Neural progenitor cell (in vitro differentiated cells): ENCODE measurements at regions not wholly inside any gene's neighbourhood (a gene's known extent, or its start where the extent isn't known, plus 50 kb on each side); places are given as distances from the start of the nearest gene placed in this dataset.

ENCODE experiments used
- DNase-seq: peaks from one replicate; pipeline ENCODE4 v3.0.0-alpha.2; 2016; ENCODE audit warnings: low spot score
- H2AFZ ChIP-seq: fragments of 200-600 bp; sonication (generic); replicated peaks from 2 replicates; pipeline ENCODE4 v1.6.1; 2016; ENCODE audit warnings: antibody characterized with exemption
- H3F3A ChIP-seq: fragments of 200-600 bp; sonication (generic); 2 replicates; pipeline ENCODE4 v1.6.1; 2016; ENCODE audit warnings: antibody characterized with exemption, low read depth
- H3K27ac ChIP-seq: fragments of 200-600 bp; sonication (generic); 2 replicates; pipeline ENCODE4 v1.5.1; 2016; ENCODE audit warnings: mild to moderate bottlenecking
- H3K27me3 ChIP-seq: fragments of 200-600 bp; sonication (generic); 2 replicates; pipeline ENCODE4 v1.6.1; 2016; ENCODE audit warnings: mild to moderate bottlenecking, moderate library complexity
- H3K36me3 ChIP-seq: fragments of 200-600 bp; sonication (generic); 2 replicates; pipeline ENCODE4 v1.5.1; 2016
- H3K4me1 ChIP-seq: fragments of 200-600 bp; sonication (generic); 2 replicates; pipeline ENCODE4 v1.6.1; 2016; ENCODE audit warnings: mixed run types
- H3K4me2 ChIP-seq: fragments of 200-600 bp; sonication (generic); 2 replicates; pipeline ENCODE4 v1.6.1; 2016
- H3K4me3 ChIP-seq: fragments of 200-600 bp; sonication (generic); 2 replicates; pipeline ENCODE4 v1.5.1; 2016
- H3K79me2 ChIP-seq: fragments of 200-600 bp; sonication (generic); 2 replicates; pipeline ENCODE4 v1.6.1; 2016; ENCODE audit warnings: low read depth
- H3K9ac ChIP-seq: fragments of 200-600 bp; sonication (generic); 2 replicates; pipeline ENCODE4 v1.6.1; 2016
- H3K9me3 ChIP-seq: fragments of 200-600 bp; sonication (generic); 2 replicates; pipeline ENCODE4 v1.5.1; 2016; ENCODE audit warnings: low read depth
- H4K20me1 ChIP-seq: fragments of 200-600 bp; sonication (generic); 2 replicates; pipeline ENCODE4 v1.6.1; 2016; ENCODE audit warnings: low read depth
- H3K27ac Mint-ChIP-seq: 3 replicates; pipeline ENCODE4 v1.8.0; 2021; ENCODE audit warnings: mixed read lengths
- H3K27me3 Mint-ChIP-seq: 2 replicates; pipeline ENCODE4 v1.8.0; 2022; ENCODE audit warnings: low read depth, mild to moderate bottlenecking, inconsistent platforms, moderate library complexity, mixed read lengths; ENCODE audit not compliant: insufficient read depth
- H3K36me3 Mint-ChIP-seq: 3 replicates; pipeline ENCODE4 v1.8.0; 2021; ENCODE audit warnings: mixed read lengths
- H3K4me1 Mint-ChIP-seq: 3 replicates; pipeline ENCODE4 v1.8.0; 2021; ENCODE audit warnings: mixed read lengths
- H3K4me3 Mint-ChIP-seq: 3 replicates; pipeline ENCODE4 v1.8.0; 2021; ENCODE audit warnings: mild to moderate bottlenecking, moderate library complexity, mixed read lengths
- H3K9me3 Mint-ChIP-seq: 3 replicates; pipeline ENCODE4 v1.8.0; 2020; ENCODE audit warnings: mixed read lengths
- EZH2 ChIP-seq: fragments of 200-600 bp; sonication (generic); IDR thresholded peaks from 2 replicates; pipeline ENCODE4 v1.6.1; 2017; ENCODE audit warnings: antibody characterized with exemption, mild to moderate bottlenecking, moderate library complexity
- EZH2phosphoT487 ChIP-seq: fragments of 200-600 bp; sonication (generic); IDR thresholded peaks from 2 replicates; pipeline ENCODE4 v1.6.1; 2017; ENCODE audit warnings: antibody characterized with exemption
- TF ChIP-seq, protein P1 (sequence below): fragments of 200-600 bp; sonication (generic); IDR thresholded peaks from 2 replicates; pipeline ENCODE4 v1.5.1; 2017; ENCODE audit warnings: antibody characterized with exemption, mild to moderate bottlenecking

DNA sequence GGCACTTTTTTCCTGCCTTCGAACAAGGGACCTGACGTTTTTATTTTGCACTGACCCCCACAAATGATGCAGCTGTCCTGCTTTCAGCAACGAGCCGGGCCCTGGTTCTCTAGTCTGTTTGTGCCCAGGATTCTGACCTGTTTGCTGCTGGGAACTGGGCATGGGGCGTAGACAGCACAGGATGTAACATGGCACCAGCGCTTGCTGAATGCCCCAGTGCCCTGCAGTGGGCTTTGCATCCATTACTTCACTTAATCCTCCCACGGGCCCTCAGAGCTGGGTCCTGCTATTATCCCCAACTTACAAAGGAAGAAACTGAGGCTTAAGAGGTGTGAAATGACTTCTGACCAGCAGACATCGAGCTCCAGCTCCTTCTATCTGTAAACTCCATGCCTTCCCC is 80.4 kb upstream of the PMEPA1 start:
- no peaks in the 10 kb centered on the region for H4K20me1 ChIP-seq
- H3K4me1 ChIP-seq = no peaks in the 10 kb centered on the region
- TF ChIP-seq, protein P1, sequence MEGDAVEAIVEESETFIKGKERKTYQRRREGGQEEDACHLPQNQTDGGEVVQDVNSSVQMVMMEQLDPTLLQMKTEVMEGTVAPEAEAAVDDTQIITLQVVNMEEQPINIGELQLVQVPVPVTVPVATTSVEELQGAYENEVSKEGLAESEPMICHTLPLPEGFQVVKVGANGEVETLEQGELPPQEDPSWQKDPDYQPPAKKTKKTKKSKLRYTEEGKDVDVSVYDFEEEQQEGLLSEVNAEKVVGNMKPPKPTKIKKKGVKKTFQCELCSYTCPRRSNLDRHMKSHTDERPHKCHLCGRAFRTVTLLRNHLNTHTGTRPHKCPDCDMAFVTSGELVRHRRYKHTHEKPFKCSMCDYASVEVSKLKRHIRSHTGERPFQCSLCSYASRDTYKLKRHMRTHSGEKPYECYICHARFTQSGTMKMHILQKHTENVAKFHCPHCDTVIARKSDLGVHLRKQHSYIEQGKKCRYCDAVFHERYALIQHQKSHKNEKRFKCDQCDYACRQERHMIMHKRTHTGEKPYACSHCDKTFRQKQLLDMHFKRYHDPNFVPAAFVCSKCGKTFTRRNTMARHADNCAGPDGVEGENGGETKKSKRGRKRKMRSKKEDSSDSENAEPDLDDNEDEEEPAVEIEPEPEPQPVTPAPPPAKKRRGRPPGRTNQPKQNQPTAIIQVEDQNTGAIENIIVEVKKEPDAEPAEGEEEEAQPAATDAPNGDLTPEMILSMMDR = no peak
- no peaks in the 10 kb centered on the region for H3K36me3 ChIP-seq
- no peaks in the 10 kb centered on the region for H3F3A ChIP-seq
- H3K36me3 Mint-ChIP-seq = no peaks in the 10 kb centered on the region
- DNase-seq = no peak
- H3K9me3 ChIP-seq = no peaks in the 10 kb centered on the region
- no peaks in the 10 kb centered on the region for H3K79me2 ChIP-seq
- H2AFZ ChIP-seq = no peak overlapping the region
- peaks cover 10% of the 10 kb centered on the region for H3K27me3 Mint-ChIP-seq
- peaks cover 17% of the 10 kb centered on the region for H3K4me1 Mint-ChIP-seq
- no peak overlapping the region for H3K27ac ChIP-seq
- no peaks in the 10 kb centered on the region for H3K27me3 ChIP-seq
- no peaks in the 10 kb centered on the region for H3K9me3 Mint-ChIP-seq
- H3K4me2 ChIP-seq = no peak overlapping the region
- H3K27ac Mint-ChIP-seq = no peak overlapping the region
- H3K4me3 Mint-ChIP-seq = no peak overlapping the region
- H3K4me3 ChIP-seq = no peak overlapping the region
- no peak overlapping the region for H3K9ac ChIP-seq

- TF ChIP-seq EZH2phosphoT487 (no peak), EZH2 (no peak)
- TF ChIP-seq, protein P1 = no peak
- Mint-ChIP-seq H3K27ac (no peak overlapping the region), H3K36me3 (no peaks in the 10 kb centered on the region), H3K4me3 (no peak overlapping the region), H3K27me3 (peaks cover 4% of the 10 kb centered on the region), H3K4me1 (peaks cover 17% of the 10 kb centered on the region), H3K9me3 (no peaks in the 10 kb centered on the region)
- DNase-seq = no peak
- Histone ChIP-seq H3F3A (no peaks in the 10 kb centered on the region), H3K27me3 (no peaks in the 10 kb centered on the region), H3K4me2 (no peak overlapping the region), H4K20me1 (no peaks in the 10 kb centered on the region), H3K27ac (no peak overlapping the region), H3K4me3 (no peak overlapping the region), H3K4me1 (no peaks in the 10 kb centered on the region), H3K9ac (no peak overlapping the region), H3K36me3 (no peaks in the 10 kb centered on the region), H3K79me2 (no peaks in the 10 kb centered on the region), H2AFZ (no peak overlapping the region), H3K9me3 (no peaks in the 10 kb centered on the region)
These were observed 79.3 kb upstream of the PMEPA1 start for GRCh38 chr20:57788936-57789613.

GRCh38 chr20:57787990-57788781 is 78.4 kb upstream of the PMEPA1 start:
- H3K4me1 ChIP-seq = no peaks in the 10 kb centered on the region
- H3K4me3 Mint-ChIP-seq = no peak overlapping the region
- no peaks in the 10 kb centered on the region for H3K9me3 ChIP-seq
- H3K9me3 Mint-ChIP-seq = no peaks in the 10 kb centered on the region
- no peak overlapping the region for H3K27ac ChIP-seq
- H3K27me3 Mint-ChIP-seq = peaks cover 6% of the 10 kb centered on the region
- H3K36me3 Mint-ChIP-seq = no peaks in the 10 kb centered on the region
- no peak overlapping the region for H3K4me3 ChIP-seq
- H3K4me2 ChIP-seq = no peak overlapping the region
- no peaks in the 10 kb centered on the region for H3K27me3 ChIP-seq
- no peak for TF ChIP-seq EZH2phosphoT487
- TF ChIP-seq, protein P1 = no peak
- no peak for TF ChIP-seq EZH2
- no peak overlapping the region for H3K27ac Mint-ChIP-seq
- H3K79me2 ChIP-seq = no peaks in the 10 kb centered on the region
- H4K20me1 ChIP-seq = no peaks in the 10 kb centered on the region
- DNase-seq = no peak
- H3K36me3 ChIP-seq = no peaks in the 10 kb centered on the region
- no peak overlapping the region for H3K9ac ChIP-seq
- H3K4me1 Mint-ChIP-seq = peaks cover 17% of the 10 kb centered on the region
- no peak overlapping the region for H2AFZ ChIP-seq
- no peaks in the 10 kb centered on the region for H3F3A ChIP-seq
